ENCODE measurements at regions not wholly inside any gene's neighbourhood (a gene's known extent, or its start where the extent isn't known, plus 50 kb on each side); places are given as distances from the start of the nearest gene placed in this dataset.
"Not testable (repeated sequence)": the region's sequence is repeated elsewhere in the genome, so short reads cannot be mapped to it uniquely, and the experiment has no call there.

- H3K36me3 ChIP-seq (ENCODE audit: insufficient read depth): no peaks in the 10 kb centered on the region
Observed at GRCh38 chr3:75938921-75939320, 153.6 kb upstream of the ZNF717 start.

GRCh38 chr3:75951941-75952340 is 166.6 kb upstream of the ZNF717 start:
- Histone ChIP-seq H3K27me3 (ENCODE audit: insufficient read depth, low read depth) (no peaks in the 10 kb centered on the region), H3K9ac (no peak overlapping the region), H3K4me1 (ENCODE audit: low read depth, poor library complexity, severe bottlenecking) (no peaks in the 10 kb centered on the region), H3K4me3 (IDR thresholded peaks at IDR 0.05; ENCODE audit: insufficient read depth, low read depth, low read length) (no peak overlapping the region), H2AFZ (ENCODE audit: low read depth) (no peak overlapping the region), H3K4me2 (no peak overlapping the region), H3K36me3 (ENCODE audit: insufficient read depth) (no peaks in the 10 kb centered on the region), H4K20me1 (ENCODE audit: insufficient read depth) (no peaks in the 10 kb centered on the region), H3K79me2 (ENCODE audit: insufficient read depth, low read depth) (no peaks in the 10 kb centered on the region), H3K27ac (no peak overlapping the region)
- TF ChIP-seq CTCF (conservative IDR thresholded peaks at IDR 0.05; ENCODE audit: low read depth, low read length): no peak

More at GRCh38 chr3:75938921-75939320, 153.6 kb upstream of the ZNF717 start:
- TF ChIP-seq CTCF (conservative IDR thresholded peaks at IDR 0.05; ENCODE audit: low read depth, low read length): no peak
- Histone ChIP-seq H3K9ac (no peak overlapping the region), H3K79me2 (ENCODE audit: insufficient read depth, low read depth) (no peaks in the 10 kb centered on the region), H3K4me3 (IDR thresholded peaks at IDR 0.05; ENCODE audit: insufficient read depth, low read depth, low read length) (no peak overlapping the region), H4K20me1 (ENCODE audit: insufficient read depth) (no peaks in the 10 kb centered on the region), H3K4me2 (no peak overlapping the region), H3K4me1 (ENCODE audit: low read depth, poor library complexity, severe bottlenecking) (no peaks in the 10 kb centered on the region), H3K27ac (no peak overlapping the region), H3K27me3 (ENCODE audit: insufficient read depth, low read depth) (no peaks in the 10 kb centered on the region), H2AFZ (ENCODE audit: low read depth) (no peak overlapping the region)

- not testable (repeated sequence) for H3K4me1 ChIP-seq (ENCODE audit: low read depth, poor library complexity, severe bottlenecking); H3K27me3 ChIP-seq (ENCODE audit: insufficient read depth, low read depth); H3K36me3 ChIP-seq (ENCODE audit: insufficient read depth); H3K9ac ChIP-seq; H2AFZ ChIP-seq (ENCODE audit: low read depth); H4K20me1 ChIP-seq (ENCODE audit: insufficient read depth); H3K27ac ChIP-seq; H3K4me3 ChIP-seq (IDR thresholded peaks at IDR 0.05; ENCODE audit: insufficient read depth, low read depth, low read length); H3K4me2 ChIP-seq; H3K79me2 ChIP-seq (ENCODE audit: insufficient read depth, low read depth)
Observed at GRCh38 chr3:75960031-75960430, 174.7 kb upstream of the ZNF717 start.

- not testable (repeated sequence) for H2AFZ ChIP-seq (ENCODE audit: low read depth); H3K79me2 ChIP-seq (ENCODE audit: insufficient read depth, low read depth); H3K36me3 ChIP-seq (ENCODE audit: insufficient read depth); H3K4me1 ChIP-seq (ENCODE audit: low read depth, poor library complexity, severe bottlenecking); H3K4me2 ChIP-seq; H3K4me3 ChIP-seq (IDR thresholded peaks at IDR 0.05; ENCODE audit: insufficient read depth, low read depth, low read length); H3K27ac ChIP-seq; H3K27me3 ChIP-seq (ENCODE audit: insufficient read depth, low read depth); H3K9ac ChIP-seq; H4K20me1 ChIP-seq (ENCODE audit: insufficient read depth)
Observed at GRCh38 chr3:75962054-75962453, 176.7 kb upstream of the ZNF717 start.

- H2AFZ ChIP-seq (ENCODE audit: low read depth): no peak overlapping the region
- H3K4me2 ChIP-seq: no peak overlapping the region
- no peak overlapping the region for H3K4me3 ChIP-seq (IDR thresholded peaks at IDR 0.05; ENCODE audit: insufficient read depth, low read depth, low read length)
- no peaks in the 10 kb centered on the region for H3K79me2 ChIP-seq (ENCODE audit: insufficient read depth, low read depth)
- no peak for TF ChIP-seq CTCF (conservative IDR thresholded peaks at IDR 0.05; ENCODE audit: low read depth, low read length)
- no peaks in the 10 kb centered on the region for H4K20me1 ChIP-seq (ENCODE audit: insufficient read depth)
- H3K9ac ChIP-seq: no peak overlapping the region
- no peaks in the 10 kb centered on the region for H3K27me3 ChIP-seq (ENCODE audit: insufficient read depth, low read depth)
- no peaks in the 10 kb centered on the region for H3K4me1 ChIP-seq (ENCODE audit: low read depth, poor library complexity, severe bottlenecking)
- no peaks in the 10 kb centered on the region for H3K36me3 ChIP-seq (ENCODE audit: insufficient read depth)
- H3K27ac ChIP-seq: no peak overlapping the region
Observed at GRCh38 chr3:75967071-75967470, 181.7 kb upstream of the ZNF717 start.
